ENCODE measurements at regions not wholly inside any gene's neighbourhood (a gene's known extent, or its start where the extent isn't known, plus 50 kb on each side); places are given as distances from the start of the nearest gene placed in this dataset.
"Not testable (repeated sequence)": the region's sequence is repeated elsewhere in the genome, so short reads cannot be mapped to it uniquely, and the experiment has no call there.

- DNase-seq (ENCODE audit: low read depth), result no peak
- H3K4me3 ChIP-seq (ENCODE audit: low read depth, low read length), result no peak overlapping the region
These were observed 2371.8 kb downstream of the PCDH7 start for GRCh38 chr4:33091961-33092360.

GRCh38 chr4:33104273-33104672 lies 2384.1 kb downstream of the PCDH7 start:
- H3K4me3 ChIP-seq (ENCODE audit: low read depth, low read length), result no peak overlapping the region
- DNase-seq (ENCODE audit: low read depth), result no peak

GRCh38 chr4:33107814-33108213 lies 2387.6 kb downstream of the PCDH7 start:
- no peak overlapping the region for H3K4me3 ChIP-seq (ENCODE audit: low read depth, low read length)
- no peak for DNase-seq (ENCODE audit: low read depth)

GRCh38 chr4:33111117-33111516 lies 2390.9 kb downstream of the PCDH7 start:
- H3K4me3 ChIP-seq (ENCODE audit: low read depth, low read length), result no peak overlapping the region
- no peak for DNase-seq (ENCODE audit: low read depth)

GRCh38 chr4:33116871-33117270 lies 2396.7 kb downstream of the PCDH7 start:
- no peak overlapping the region for H3K4me3 ChIP-seq (ENCODE audit: low read depth, low read length)
- DNase-seq (ENCODE audit: low read depth), result no peak

- DNase-seq (ENCODE audit: low read depth), result no peak
- H3K4me3 ChIP-seq (ENCODE audit: low read depth, low read length), result no peak overlapping the region
These were observed 2405.8 kb downstream of the PCDH7 start for GRCh38 chr4:33126002-33126401.

GRCh38 chr4:33130662-33131061 lies 2410.5 kb downstream of the PCDH7 start:
- not testable (repeated sequence) for DNase-seq (ENCODE audit: low read depth); H3K4me3 ChIP-seq (ENCODE audit: low read depth, low read length)

- H3K4me3 ChIP-seq (ENCODE audit: low read depth, low read length), result no peak overlapping the region
These were observed 2413.6 kb downstream of the PCDH7 start for GRCh38 chr4:33133723-33134122.

GRCh38 chr4:33134366-33134765 lies 2414.2 kb downstream of the PCDH7 start:
- no peak for DNase-seq (ENCODE audit: low read depth)
- no peak overlapping the region for H3K4me3 ChIP-seq (ENCODE audit: low read depth, low read length)

More at GRCh38 chr4:33133723-33134122, 2413.6 kb downstream of the PCDH7 start:
- DNase-seq (ENCODE audit: low read depth), result no peak

GRCh38 chr4:33149658-33150524 lies 2429.7 kb downstream of the PCDH7 start:
- H3K4me3 ChIP-seq (ENCODE audit: low read depth, low read length), result no peak overlapping the region
- DNase-seq (ENCODE audit: low read depth), result no peak

- H3K4me3 ChIP-seq (ENCODE audit: low read depth, low read length), result no peak overlapping the region
- no peak for DNase-seq (ENCODE audit: low read depth)
These were observed 2430.3 kb downstream of the PCDH7 start for GRCh38 chr4:33150525-33150910.

- peak; percentile 4 for DNase-seq (ENCODE audit: low read depth)
- no peak overlapping the region for H3K4me3 ChIP-seq (ENCODE audit: low read depth, low read length)
These were observed 2440.0 kb downstream of the PCDH7 start for GRCh38 chr4:33160126-33160525.

- H3K4me3 ChIP-seq (ENCODE audit: low read depth, low read length), result no peak overlapping the region
- DNase-seq (ENCODE audit: low read depth), result no peak
These were observed 2441.0 kb downstream of the PCDH7 start for GRCh38 chr4:33161202-33161601.

GRCh38 chr4:33162122-33162521 lies 2442.0 kb downstream of the PCDH7 start:
- no peak for DNase-seq (ENCODE audit: low read depth)
- H3K4me3 ChIP-seq (ENCODE audit: low read depth, low read length), result no peak overlapping the region

- no peak for DNase-seq (ENCODE audit: low read depth)
- H3K4me3 ChIP-seq (ENCODE audit: low read depth, low read length), result no peak overlapping the region
These were observed 2451.8 kb downstream of the PCDH7 start for GRCh38 chr4:33171873-33172525.

GRCh38 chr4:33176566-33176965 lies 2456.4 kb downstream of the PCDH7 start:
- no peak for DNase-seq (ENCODE audit: low read depth)
- no peak overlapping the region for H3K4me3 ChIP-seq (ENCODE audit: low read depth, low read length)

- no peak overlapping the region for H3K4me3 ChIP-seq (ENCODE audit: low read depth, low read length)
- DNase-seq (ENCODE audit: low read depth), result no peak
These were observed 2464.6 kb downstream of the PCDH7 start for GRCh38 chr4:33184657-33185290.

- H3K4me3 ChIP-seq (ENCODE audit: low read depth, low read length), result no peak overlapping the region
- DNase-seq (ENCODE audit: low read depth), result no peak
These were observed 2466.9 kb downstream of the PCDH7 start for GRCh38 chr4:33187035-33187434.

GRCh38 chr4:33188733-33189132 lies 2468.6 kb downstream of the PCDH7 start:
- DNase-seq (ENCODE audit: low read depth), result no peak
- H3K4me3 ChIP-seq (ENCODE audit: low read depth, low read length), result no peak overlapping the region

GRCh38 chr4:33189169-33189568 lies 2469.0 kb downstream of the PCDH7 start:
- DNase-seq (ENCODE audit: low read depth), result no peak
- H3K4me3 ChIP-seq (ENCODE audit: low read depth, low read length), result no peak overlapping the region
